Erythroblast (primary cell): ENCODE measurements at regions not wholly inside any gene's neighbourhood (a gene's known extent, or its start where the extent isn't known, plus 50 kb on each side); places are given as distances from the start of the nearest gene placed in this dataset.

Source experiments
- GATA1 ChIP-seq: IDR thresholded peaks from 2 replicates; pipeline ENCODE4 v1.6.1; 2011; ENCODE audit warnings: low read depth, mild to moderate bottlenecking, control low read depth, low read length, moderate library complexity
- POLR2A ChIP-seq: IDR thresholded peaks from 2 replicates; pipeline ENCODE4 v1.6.1; 2011; ENCODE audit warnings: mild to moderate bottlenecking, low read length

GRCh38 chr4:131207589-131207988 is 1941.5 kb upstream of the PCDH10 start:
- no peak for TF ChIP-seq POLR2A
- no peak for TF ChIP-seq GATA1
